Neuronal stem cell (in vitro differentiated cells): ENCODE measurements at regions not wholly inside any gene's neighbourhood (a gene's known extent, or its start where the extent isn't known, plus 50 kb on each side); places are given as distances from the start of the nearest gene placed in this dataset.
A peak's percentile ranks its signal among the peaks of the same experiment; 100 is the strongest.

Source experiments
- DNase-seq: peaks from one replicate; pipeline ENCODE4 v3.0.0-alpha.2; 2013; ENCODE audit warnings: low spot score
- H2AFZ ChIP-seq: one replicate; pipeline ENCODE4 v1.6.1; 2013; ENCODE audit warnings: mild to moderate bottlenecking, low read length, inconsistent platforms
- H2AK5ac ChIP-seq: 2 replicates; pipeline ENCODE4 v1.6.1; 2013; ENCODE audit warnings: low read depth, mild to moderate bottlenecking, inconsistent platforms, low read length, moderate library complexity, mixed read lengths
- H2BK120ac ChIP-seq: 2 replicates; pipeline ENCODE4 v1.6.1; 2013; ENCODE audit warnings: low read depth, mild to moderate bottlenecking, inconsistent platforms, low read length, moderate library complexity, mixed read lengths
- H2BK12ac ChIP-seq: one replicate; pipeline ENCODE4 v1.6.1; 2013; ENCODE audit warnings: low read length, inconsistent platforms
- H2BK15ac ChIP-seq: 2 replicates; pipeline ENCODE4 v1.6.1; 2013; ENCODE audit warnings: mild to moderate bottlenecking, low read length, inconsistent platforms, mixed read lengths
- H2BK5ac ChIP-seq: one replicate; pipeline ENCODE4 v1.6.1; 2013; ENCODE audit warnings: inconsistent platforms, mild to moderate bottlenecking, low read length, moderate library complexity
- H3K14ac ChIP-seq: one replicate; pipeline ENCODE4 v1.6.1; 2013; ENCODE audit warnings: low read length, inconsistent platforms
- H3K18ac ChIP-seq: 2 replicates; pipeline ENCODE4 v1.6.1; 2013; ENCODE audit warnings: low read length, inconsistent platforms
- H3K23ac ChIP-seq: 2 replicates; pipeline ENCODE4 v1.6.1; 2013; ENCODE audit warnings: low read depth, mild to moderate bottlenecking, mixed read lengths, low read length, inconsistent platforms; ENCODE audit not compliant: poor library complexity
- H3K27ac ChIP-seq: replicated peaks from 3 replicates; pipeline ENCODE4 v1.5.1; 2013; ENCODE audit warnings: low read length, inconsistent platforms
- H3K27me3 ChIP-seq, 3 experiments: 2 replicates each; pipeline ENCODE4 v1.6.1; 2013; ENCODE audit warnings: low read length in 3 of 3, mild to moderate bottlenecking in 2 of 3, inconsistent platforms in 1 of 3, low read depth in 1 of 3, mixed read lengths in 1 of 3, moderate library complexity in 1 of 3; ENCODE audit not compliant: control insufficient read depth in 3 of 3, insufficient read depth in 3 of 3
- H3K36me3 ChIP-seq, 2 donors: replicated peaks in 1 of 2; 2 replicates each; pipeline ENCODE4 v1.6.1; 2013; ENCODE audit warnings: low read length in 2 of 2; ENCODE audit not compliant: control insufficient read depth in 2 of 2, insufficient read depth in 2 of 2
- H3K4ac ChIP-seq: 2 replicates; pipeline ENCODE4 v1.6.1; 2013; ENCODE audit warnings: inconsistent platforms, mild to moderate bottlenecking, low read length, moderate library complexity
- H3K4me1 ChIP-seq, 2 donors: 1 replicate in 1 of 2; 2 replicates in 1 of 2; pipeline ENCODE4 v1.6.1; 2013; ENCODE audit warnings: low read length in 2 of 2, low read depth in 1 of 2; ENCODE audit not compliant: control insufficient read depth in 2 of 2, insufficient read depth in 1 of 2
- H3K4me2 ChIP-seq: one replicate; pipeline ENCODE4 v1.6.1; 2013; ENCODE audit warnings: mild to moderate bottlenecking, low read length, inconsistent platforms; ENCODE audit not compliant: insufficient read depth, poor library complexity, severe bottlenecking
- H3K4me3 ChIP-seq, 2 donors: 2 replicates each; pipeline ENCODE4 v1.5.1; 2013; ENCODE audit warnings: low read length in 2 of 2, mild to moderate bottlenecking in 2 of 2, inconsistent platforms in 1 of 2, moderate library complexity in 1 of 2
- H3K79me1 ChIP-seq: one replicate; pipeline ENCODE4 v1.6.1; 2013; ENCODE audit warnings: low read depth, mild to moderate bottlenecking, inconsistent platforms, low read length, moderate library complexity
- H3K9ac ChIP-seq: one replicate; pipeline ENCODE4 v1.6.1; 2013; ENCODE audit warnings: mild to moderate bottlenecking, low read depth, low read length, inconsistent platforms; ENCODE audit not compliant: poor library complexity
- H3K9me3 ChIP-seq, 2 donors: replicated peaks in 1 of 2; 2 replicates each; pipeline versions ENCODE3 to v1.6.1; 2013; ENCODE audit warnings: low read length in 2 of 2, mild to moderate bottlenecking in 2 of 2, inconsistent platforms in 1 of 2, low read depth in 1 of 2, mixed read lengths in 1 of 2, moderate library complexity in 1 of 2; ENCODE audit not compliant: control insufficient read depth in 2 of 2, insufficient read depth in 1 of 2
- H4K8ac ChIP-seq: one replicate; pipeline ENCODE4 v1.6.1; 2013; ENCODE audit warnings: low read depth, mild to moderate bottlenecking, inconsistent platforms, low read length, moderate library complexity
- H4K91ac ChIP-seq: one replicate; pipeline ENCODE4 v1.6.1; 2013; ENCODE audit warnings: low read length, low read depth, mild to moderate bottlenecking, inconsistent platforms; ENCODE audit not compliant: poor library complexity
- WGBS, 2 donors: extraction: QIAGEN DNeasy Blood & Tissue Kit; methylation state at CpG; one replicate each; pipeline ENCODE4 v1.1.7; 2013; ENCODE audit warnings: missing lambda C conversion rate in 2 of 2, mixed read lengths in 1 of 2; ENCODE audit not compliant: insufficient read length in 2 of 2, insufficient replicate concordance in 1 of 2; ENCODE audit errors: extremely low coverage in 2 of 2; 5-methylcytosine and 5-hydroxymethylcytosine counted together

DNA sequence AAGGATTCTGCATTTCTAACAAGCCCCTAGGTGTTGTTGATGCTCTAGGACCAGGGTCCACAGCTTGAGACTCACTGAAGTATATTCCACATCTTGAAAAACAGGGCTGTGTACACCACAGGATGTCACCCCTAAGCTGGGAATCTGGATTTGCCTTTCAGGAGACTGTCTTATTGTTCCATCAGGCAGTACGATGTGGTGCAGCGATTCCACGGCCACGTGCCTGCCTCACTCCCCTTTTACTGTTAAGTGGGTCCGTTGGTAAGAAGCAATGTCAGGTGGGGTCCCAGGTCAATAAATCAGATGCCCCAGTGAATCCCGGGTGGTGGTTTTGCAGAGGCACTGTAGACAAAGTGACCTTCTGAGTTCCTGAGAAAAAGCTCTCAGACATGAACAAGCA, 470.7 kb downstream of the HS3ST3B1 start:
- WGBS, 2 donors = no CpG with 5 or more reads among the region's 6 CpGs
- Histone ChIP-seq H2BK120ac (no peak overlapping the region), H3K9me3 (peaks cover 2 to 29% of the 10 kb centered on the region in 2 donors), H3K4me1 (peaks cover 2 to 4% of the 10 kb centered on the region in 2 donors), H2BK5ac (no peak overlapping the region), H3K27me3 (no peaks in the 10 kb centered on the region), H4K8ac (no peak overlapping the region), H2AK5ac (no peak overlapping the region), H3K36me3 (no peaks in the 10 kb centered on the region), H4K91ac (no peak overlapping the region), H2BK15ac (no peak overlapping the region), H3K23ac (no peak overlapping the region), H3K27ac (no peak overlapping the region), H3K18ac (no peak overlapping the region), H3K9ac (no peak overlapping the region), H3K4me3 (no peak overlapping the region), H3K14ac (no peak overlapping the region), H3K4ac (no peak overlapping the region), H3K4me2 (no peak overlapping the region), H3K79me1 (no peaks in the 10 kb centered on the region), H2AFZ (no peak overlapping the region), H2BK12ac (no peak overlapping the region)
- DNase-seq = no peak

DNA sequence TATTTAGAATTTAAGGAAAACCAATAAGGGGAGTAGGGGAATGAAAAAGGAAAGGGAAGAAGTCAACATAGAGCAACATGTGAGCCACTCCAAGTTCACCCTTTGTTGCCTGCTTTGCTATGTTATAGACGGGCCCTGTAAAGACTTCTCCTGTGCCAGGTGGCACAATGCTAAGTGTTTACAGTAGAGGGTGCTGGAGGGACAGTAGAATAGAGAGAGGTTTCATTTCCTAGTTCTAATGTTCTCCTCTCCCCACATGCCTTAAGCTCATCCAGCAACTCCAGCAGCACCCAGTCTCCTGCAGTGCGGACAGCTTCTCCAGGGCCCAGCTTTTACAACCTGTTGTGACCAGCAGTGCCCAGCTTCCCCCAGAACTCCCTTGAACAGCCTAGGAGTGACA, 468.0 kb downstream of the HS3ST3B1 start:
- Histone ChIP-seq H3K18ac (no peak overlapping the region), H4K8ac (no peak overlapping the region), H2BK120ac (no peak overlapping the region), H4K91ac (no peak overlapping the region), H3K4me2 (no peak overlapping the region), H2AK5ac (peak overlapping the region; percentile 49), H3K79me1 (no peaks in the 10 kb centered on the region), H3K23ac (no peak overlapping the region), H3K14ac (no peak overlapping the region), H2BK5ac (no peak overlapping the region), H3K27ac (no peak overlapping the region), H3K9me3 (peaks cover 2 to 25% of the 10 kb centered on the region in 2 donors), H3K9ac (no peak overlapping the region), H2BK12ac (no peak overlapping the region), H2AFZ (no peak overlapping the region), H3K27me3 (no peaks in the 10 kb centered on the region), H3K4me3 (no peak overlapping the region), H3K36me3 (no peaks in the 10 kb centered on the region), H2BK15ac (no peak overlapping the region), H3K4ac (no peak overlapping the region), H3K4me1 (no peaks in the 10 kb centered on the region)
- DNase-seq = no peak
- WGBS, 2 donors = no CpG with 5 or more reads among the region's 2 CpGs

DNA sequence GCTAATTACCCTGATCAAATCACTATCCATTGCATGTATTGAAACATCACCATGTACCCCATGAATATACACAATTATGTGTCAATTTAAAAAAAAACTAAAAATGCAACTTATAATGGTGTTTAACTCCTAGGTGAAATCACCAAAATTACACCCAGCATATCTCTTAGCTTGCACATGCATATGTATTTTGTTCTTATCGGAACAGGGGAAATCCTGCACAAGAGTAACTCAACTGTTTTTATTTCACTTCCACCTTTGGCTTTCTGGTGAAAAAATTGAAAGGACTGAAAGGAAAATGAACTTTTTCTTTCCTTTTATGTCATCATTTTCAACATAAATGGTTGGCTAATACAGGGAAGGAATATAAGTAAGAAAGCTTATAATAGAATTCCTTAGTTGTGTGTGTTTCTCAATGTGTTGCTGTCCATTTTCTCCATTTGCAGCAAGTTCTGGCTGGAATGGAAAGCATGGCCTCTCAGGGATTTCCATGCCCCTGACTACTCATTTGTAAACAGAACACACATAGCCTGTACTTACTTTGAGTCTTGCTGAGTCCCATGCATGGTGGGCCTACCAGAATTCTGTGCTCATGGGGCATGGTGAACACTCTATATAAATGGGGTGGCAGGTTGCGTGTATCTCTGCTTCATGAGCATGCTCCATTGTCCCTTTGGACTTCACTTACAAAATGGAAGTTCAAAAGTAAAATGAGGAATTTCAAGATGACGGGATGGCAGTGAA, 462.0 kb downstream of the HS3ST3B1 start:
- no peak overlapping the region for H2BK120ac ChIP-seq
- no peak overlapping the region for H3K4me2 ChIP-seq
- H3K4me1 ChIP-seq = peaks cover 0 to 3% of the 10 kb centered on the region in 2 donors
- no peaks in the 10 kb centered on the region for H3K27me3 ChIP-seq
- H3K79me1 ChIP-seq = no peaks in the 10 kb centered on the region
- no peak overlapping the region for H2AK5ac ChIP-seq
- H2AFZ ChIP-seq = peak overlapping the region; percentile 73
- no peak overlapping the region for H2BK5ac ChIP-seq
- no peak overlapping the region for H2BK12ac ChIP-seq
- no peak overlapping the region for H3K14ac ChIP-seq
- H4K8ac ChIP-seq = no peak overlapping the region
- DNase-seq = no peak
- H3K27ac ChIP-seq = no peak overlapping the region
- H3K4ac ChIP-seq = no peak overlapping the region
- H3K36me3 ChIP-seq = no peaks in the 10 kb centered on the region
- H2BK15ac ChIP-seq = no peak overlapping the region
- H3K23ac ChIP-seq = no peak overlapping the region
- H3K9ac ChIP-seq = no peak overlapping the region
- WGBS, 2 donors = no CpG with 5 or more reads among the region's 3 CpGs
- H4K91ac ChIP-seq = no peak overlapping the region
- no peak overlapping the region for H3K18ac ChIP-seq
- peaks cover 0 to 3% of the 10 kb centered on the region in 2 donors for H3K9me3 ChIP-seq
- no peak overlapping the region for H3K4me3 ChIP-seq

DNA sequence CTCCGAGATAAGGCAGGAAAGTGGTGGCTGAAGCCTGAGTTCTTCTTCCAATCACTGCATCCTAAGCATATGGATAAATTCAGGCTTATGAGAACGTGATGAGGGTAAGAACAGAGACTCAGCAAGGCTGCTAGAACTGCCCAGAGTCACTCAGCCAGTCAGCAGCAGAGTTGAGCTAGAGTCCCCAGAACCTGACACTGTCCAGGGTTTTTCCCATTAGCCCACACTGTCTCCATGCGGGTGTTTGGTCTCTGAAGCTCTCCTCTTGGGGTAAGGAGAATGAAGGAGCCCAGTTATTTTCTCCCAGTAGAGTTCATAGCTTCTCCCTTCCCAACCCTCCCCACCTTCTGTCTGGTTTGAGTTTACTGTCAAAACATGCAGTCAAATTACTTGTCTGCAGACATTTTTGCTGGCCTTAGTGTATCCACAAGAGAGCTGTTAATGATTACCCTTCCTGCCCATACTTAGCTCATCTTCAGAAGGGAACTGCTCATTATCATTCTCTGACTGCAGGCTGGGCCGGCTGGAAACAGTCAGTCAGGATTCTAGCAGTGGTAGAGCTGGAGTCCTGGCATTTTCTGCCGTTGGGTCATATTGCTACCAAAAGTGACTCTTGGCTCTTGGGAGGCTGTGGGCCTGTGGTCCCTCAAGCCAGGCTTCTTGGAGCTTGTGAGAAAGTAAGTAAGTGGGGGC, 460.0 kb downstream of the HS3ST3B1 start:
- no peak overlapping the region for H3K14ac ChIP-seq
- no peak overlapping the region for H2AK5ac ChIP-seq
- no peak overlapping the region for H3K4me3 ChIP-seq
- H2AFZ ChIP-seq = peak overlapping the region; percentile 66
- H2BK15ac ChIP-seq = no peak overlapping the region
- H3K4me1 ChIP-seq = peaks cover 0 to 3% of the 10 kb centered on the region in 2 donors
- H3K36me3 ChIP-seq = no peaks in the 10 kb centered on the region
- H3K18ac ChIP-seq = no peak overlapping the region
- no peak overlapping the region for H3K4ac ChIP-seq
- H2BK120ac ChIP-seq = no peak overlapping the region
- no CpG with 5 or more reads among the region's 5 CpGs for WGBS, 2 donors
- H2BK5ac ChIP-seq = no peak overlapping the region
- no peak overlapping the region for H4K91ac ChIP-seq
- no peak overlapping the region for H3K23ac ChIP-seq
- peaks cover 0 to 3% of the 10 kb centered on the region in 2 donors for H3K9me3 ChIP-seq
- H3K79me1 ChIP-seq = no peaks in the 10 kb centered on the region
- no peak overlapping the region for H4K8ac ChIP-seq
- no peak for DNase-seq
- H2BK12ac ChIP-seq = no peak overlapping the region
- no peaks in the 10 kb centered on the region for H3K27me3 ChIP-seq
- no peak overlapping the region for H3K27ac ChIP-seq
- H3K9ac ChIP-seq = no peak overlapping the region
- no peak overlapping the region for H3K4me2 ChIP-seq
